GM23338 (cell line): ENCODE measurements at regions not wholly inside any gene's neighbourhood (a gene's known extent, or its start where the extent isn't known, plus 50 kb on each side); places are given as distances from the start of the nearest gene placed in this dataset.

Experiments used
- ATAC-seq: fragments of 200-7000 bp; cut with Tn5 transposase; 3 replicates; pipeline ENCODE4 v1.9.1; 2020
- DNase-seq: peaks from one replicate; pipeline ENCODE4 v3.0.0-alpha.2; 2015; ENCODE audit warnings: low spot score
- H2AFZ ChIP-seq: fragments of 200-600 bp; sonication (generic); 2 replicates; pipeline ENCODE4 v1.8.0; 2016; ENCODE audit warnings: antibody characterized with exemption, mild to moderate bottlenecking, moderate library complexity
- H3F3A ChIP-seq: fragments of 200-600 bp; sonication (generic); replicated peaks from 2 replicates; pipeline ENCODE4 v1.8.0; 2017; ENCODE audit warnings: antibody characterized with exemption, mixed run types, low read depth
- H3K27ac ChIP-seq: fragments of 200-600 bp; sonication (generic); 2 replicates; pipeline ENCODE4 v1.6.1; 2016; ENCODE audit warnings: low read depth
- H3K27me3 ChIP-seq: fragments of 200-600 bp; sonication (generic); 2 replicates; pipeline ENCODE4 v1.8.0; 2016; ENCODE audit warnings: mild to moderate bottlenecking, mixed run types, moderate library complexity; ENCODE audit not compliant: insufficient read depth
- H3K36me3 ChIP-seq: fragments of 200-600 bp; sonication (generic); 2 replicates; pipeline ENCODE4 v1.8.0; 2016; ENCODE audit warnings: mild to moderate bottlenecking; ENCODE audit not compliant: insufficient read depth
- H3K4me1 ChIP-seq: fragments of 200-600 bp; sonication (generic); 2 replicates; pipeline ENCODE4 v1.8.0; 2016; ENCODE audit warnings: mild to moderate bottlenecking, moderate library complexity; ENCODE audit not compliant: insufficient read depth
- H3K4me2 ChIP-seq: fragments of 200-600 bp; sonication (generic); 2 replicates; pipeline ENCODE4 v1.7.1; 2017; ENCODE audit warnings: mixed run types
- H3K4me3 ChIP-seq: fragments of 200-600 bp; sonication (generic); 2 replicates; pipeline ENCODE4 v1.6.1; 2016; ENCODE audit warnings: mixed run types
- H3K79me2 ChIP-seq: fragments of 200-600 bp; sonication (generic); replicated peaks from 2 replicates; pipeline ENCODE4 v1.8.0; 2017; ENCODE audit warnings: mild to moderate bottlenecking; ENCODE audit not compliant: insufficient read depth
- H3K9me2 ChIP-seq: fragments of 200-600 bp; sonication (generic); 2 replicates; pipeline ENCODE4 v1.8.0; 2017; ENCODE audit not compliant: insufficient read depth
- H4K20me1 ChIP-seq: fragments of 200-600 bp; sonication (generic); replicated peaks from 2 replicates; pipeline ENCODE4 v1.8.0; 2017; ENCODE audit warnings: mild to moderate bottlenecking; ENCODE audit not compliant: insufficient read depth
- H3K27ac Mint-ChIP-seq: 2 replicates; pipeline ENCODE4 v1.8.0; 2020; ENCODE audit warnings: inconsistent platforms, mild to moderate bottlenecking, moderate library complexity, mixed read lengths
- H3K27me3 Mint-ChIP-seq: 3 replicates; pipeline ENCODE4 v1.8.0; 2022; ENCODE audit warnings: low read depth, mild to moderate bottlenecking, moderate library complexity, mixed read lengths, inconsistent platforms; ENCODE audit not compliant: insufficient read depth, poor library complexity
- H3K36me3 Mint-ChIP-seq: 3 replicates; pipeline ENCODE4 v1.8.0; 2021; ENCODE audit warnings: low read depth, mild to moderate bottlenecking, inconsistent platforms, moderate library complexity, mixed read lengths
- H3K4me1 Mint-ChIP-seq: 3 replicates; pipeline ENCODE4 v1.8.0; 2020; ENCODE audit warnings: mild to moderate bottlenecking, inconsistent platforms, mixed read lengths
- H3K4me3 Mint-ChIP-seq: 3 replicates; pipeline ENCODE4 v1.8.0; 2021; ENCODE audit warnings: moderate library complexity, mild to moderate bottlenecking, inconsistent platforms, mixed read lengths
- H3K9me3 Mint-ChIP-seq: 3 replicates; pipeline ENCODE4 v1.8.0; 2020; ENCODE audit warnings: moderate library complexity, mild to moderate bottlenecking, inconsistent platforms, mixed read lengths
- CREB1 ChIP-seq: fragments of 250-450 bp; sonication (Bioruptor Pico); IDR thresholded peaks from 2 replicates; pipeline ENCODE4 v1.5.0; 2020; ENCODE audit warnings: low read depth, mild to moderate bottlenecking, moderate library complexity
- EZH2 ChIP-seq: fragments of 200-600 bp; sonication (generic); IDR thresholded peaks from one replicate; pipeline ENCODE4 v1.8.0; 2017; ENCODE audit warnings: antibody characterized with exemption, mild to moderate bottlenecking, low read depth; ENCODE audit not compliant: unreplicated experiment
- EZH2phosphoT487 ChIP-seq: fragments of 200-600 bp; sonication (generic); IDR thresholded peaks from one replicate; pipeline ENCODE4 v1.8.1; 2018; ENCODE audit warnings: antibody characterized with exemption; ENCODE audit not compliant: unreplicated experiment
- JUNB ChIP-seq: IDR thresholded peaks from one replicate; pipeline ENCODE4 v1.6.1; 2016; ENCODE audit warnings: antibody characterized with exemption; ENCODE audit not compliant: unreplicated experiment
- NANOG ChIP-seq: IDR thresholded peaks from 2 replicates; pipeline ENCODE4 v1.6.1; 2016; ENCODE audit warnings: antibody characterized with exemption, borderline replicate concordance
- POLR2AphosphoS5 ChIP-seq: IDR thresholded peaks from 2 replicates; pipeline ENCODE4 v1.6.1; 2016; ENCODE audit warnings: antibody characterized with exemption, low read depth
- STAT1 ChIP-seq: IDR thresholded peaks from one replicate; pipeline ENCODE4 v1.6.1; 2016; ENCODE audit warnings: antibody characterized with exemption; ENCODE audit not compliant: unreplicated experiment
- ZNF114 ChIP-seq: fragments of 250-450 bp; sonication (Bioruptor Pico); IDR thresholded peaks from 2 replicates; pipeline ENCODE4 v1.5.0; 2020; ENCODE audit warnings: mild to moderate bottlenecking, moderate library complexity
- ZNF331 ChIP-seq: fragments of 250-450 bp; sonication (Bioruptor Pico); IDR thresholded peaks from 2 replicates; pipeline ENCODE4 v1.5.0; 2020; ENCODE audit warnings: low read depth, mild to moderate bottlenecking, moderate library complexity
- TF ChIP-seq, protein P1 (sequence below): fragments of 250-450 bp; sonication (Bioruptor Pico); IDR thresholded peaks from 2 replicates; pipeline ENCODE4 v1.5.0; 2020; ENCODE audit warnings: mild to moderate bottlenecking, moderate library complexity
- TF ChIP-seq, protein P2 (sequence below): IDR thresholded peaks from 2 replicates; pipeline ENCODE4 v1.6.1; 2016; ENCODE audit warnings: antibody characterized with exemption
- TF ChIP-seq, protein P3 (sequence below), 2 experiments: fragments of 200-600 bp in 1 of 2; sonication (generic) in 1 of 2; conservative IDR thresholded peaks; 2 replicates each; pipeline versions ENCODE4 v1.5.1 to v1.6.1; 2016 to 2017; ENCODE audit warnings: antibody characterized with exemption in 2 of 2, low read depth in 2 of 2, mild to moderate bottlenecking in 2 of 2, moderate library complexity in 1 of 2
- TF ChIP-seq, protein P4 (sequence below): IDR thresholded peaks from one replicate; pipeline ENCODE4 v1.6.1; 2018; ENCODE audit warnings: antibody characterized with exemption; ENCODE audit not compliant: unreplicated experiment

DNA sequence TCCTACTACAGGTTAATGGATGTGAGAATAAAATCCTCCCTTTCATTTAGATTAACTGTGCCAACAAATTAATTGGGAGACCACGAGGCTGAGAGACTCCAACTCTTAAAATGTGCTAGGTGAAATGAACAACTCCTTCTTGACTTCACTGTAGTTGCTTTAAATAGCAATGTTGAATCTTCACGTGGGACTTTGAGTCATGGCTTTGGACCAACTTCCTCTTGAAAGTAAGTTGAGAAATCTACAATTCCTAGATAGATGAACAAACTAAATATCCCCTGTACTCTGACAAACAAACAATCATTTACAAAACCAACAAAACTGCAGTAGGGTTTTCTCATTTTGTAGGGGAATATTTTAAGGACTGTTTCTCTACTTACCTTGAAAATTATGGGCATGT is 291.9 kb upstream of the SPRED2 start:
- H3K4me2 ChIP-seq, result no peak overlapping the region
- no peak overlapping the region for H3K4me3 Mint-ChIP-seq
- TF ChIP-seq, protein P1, sequence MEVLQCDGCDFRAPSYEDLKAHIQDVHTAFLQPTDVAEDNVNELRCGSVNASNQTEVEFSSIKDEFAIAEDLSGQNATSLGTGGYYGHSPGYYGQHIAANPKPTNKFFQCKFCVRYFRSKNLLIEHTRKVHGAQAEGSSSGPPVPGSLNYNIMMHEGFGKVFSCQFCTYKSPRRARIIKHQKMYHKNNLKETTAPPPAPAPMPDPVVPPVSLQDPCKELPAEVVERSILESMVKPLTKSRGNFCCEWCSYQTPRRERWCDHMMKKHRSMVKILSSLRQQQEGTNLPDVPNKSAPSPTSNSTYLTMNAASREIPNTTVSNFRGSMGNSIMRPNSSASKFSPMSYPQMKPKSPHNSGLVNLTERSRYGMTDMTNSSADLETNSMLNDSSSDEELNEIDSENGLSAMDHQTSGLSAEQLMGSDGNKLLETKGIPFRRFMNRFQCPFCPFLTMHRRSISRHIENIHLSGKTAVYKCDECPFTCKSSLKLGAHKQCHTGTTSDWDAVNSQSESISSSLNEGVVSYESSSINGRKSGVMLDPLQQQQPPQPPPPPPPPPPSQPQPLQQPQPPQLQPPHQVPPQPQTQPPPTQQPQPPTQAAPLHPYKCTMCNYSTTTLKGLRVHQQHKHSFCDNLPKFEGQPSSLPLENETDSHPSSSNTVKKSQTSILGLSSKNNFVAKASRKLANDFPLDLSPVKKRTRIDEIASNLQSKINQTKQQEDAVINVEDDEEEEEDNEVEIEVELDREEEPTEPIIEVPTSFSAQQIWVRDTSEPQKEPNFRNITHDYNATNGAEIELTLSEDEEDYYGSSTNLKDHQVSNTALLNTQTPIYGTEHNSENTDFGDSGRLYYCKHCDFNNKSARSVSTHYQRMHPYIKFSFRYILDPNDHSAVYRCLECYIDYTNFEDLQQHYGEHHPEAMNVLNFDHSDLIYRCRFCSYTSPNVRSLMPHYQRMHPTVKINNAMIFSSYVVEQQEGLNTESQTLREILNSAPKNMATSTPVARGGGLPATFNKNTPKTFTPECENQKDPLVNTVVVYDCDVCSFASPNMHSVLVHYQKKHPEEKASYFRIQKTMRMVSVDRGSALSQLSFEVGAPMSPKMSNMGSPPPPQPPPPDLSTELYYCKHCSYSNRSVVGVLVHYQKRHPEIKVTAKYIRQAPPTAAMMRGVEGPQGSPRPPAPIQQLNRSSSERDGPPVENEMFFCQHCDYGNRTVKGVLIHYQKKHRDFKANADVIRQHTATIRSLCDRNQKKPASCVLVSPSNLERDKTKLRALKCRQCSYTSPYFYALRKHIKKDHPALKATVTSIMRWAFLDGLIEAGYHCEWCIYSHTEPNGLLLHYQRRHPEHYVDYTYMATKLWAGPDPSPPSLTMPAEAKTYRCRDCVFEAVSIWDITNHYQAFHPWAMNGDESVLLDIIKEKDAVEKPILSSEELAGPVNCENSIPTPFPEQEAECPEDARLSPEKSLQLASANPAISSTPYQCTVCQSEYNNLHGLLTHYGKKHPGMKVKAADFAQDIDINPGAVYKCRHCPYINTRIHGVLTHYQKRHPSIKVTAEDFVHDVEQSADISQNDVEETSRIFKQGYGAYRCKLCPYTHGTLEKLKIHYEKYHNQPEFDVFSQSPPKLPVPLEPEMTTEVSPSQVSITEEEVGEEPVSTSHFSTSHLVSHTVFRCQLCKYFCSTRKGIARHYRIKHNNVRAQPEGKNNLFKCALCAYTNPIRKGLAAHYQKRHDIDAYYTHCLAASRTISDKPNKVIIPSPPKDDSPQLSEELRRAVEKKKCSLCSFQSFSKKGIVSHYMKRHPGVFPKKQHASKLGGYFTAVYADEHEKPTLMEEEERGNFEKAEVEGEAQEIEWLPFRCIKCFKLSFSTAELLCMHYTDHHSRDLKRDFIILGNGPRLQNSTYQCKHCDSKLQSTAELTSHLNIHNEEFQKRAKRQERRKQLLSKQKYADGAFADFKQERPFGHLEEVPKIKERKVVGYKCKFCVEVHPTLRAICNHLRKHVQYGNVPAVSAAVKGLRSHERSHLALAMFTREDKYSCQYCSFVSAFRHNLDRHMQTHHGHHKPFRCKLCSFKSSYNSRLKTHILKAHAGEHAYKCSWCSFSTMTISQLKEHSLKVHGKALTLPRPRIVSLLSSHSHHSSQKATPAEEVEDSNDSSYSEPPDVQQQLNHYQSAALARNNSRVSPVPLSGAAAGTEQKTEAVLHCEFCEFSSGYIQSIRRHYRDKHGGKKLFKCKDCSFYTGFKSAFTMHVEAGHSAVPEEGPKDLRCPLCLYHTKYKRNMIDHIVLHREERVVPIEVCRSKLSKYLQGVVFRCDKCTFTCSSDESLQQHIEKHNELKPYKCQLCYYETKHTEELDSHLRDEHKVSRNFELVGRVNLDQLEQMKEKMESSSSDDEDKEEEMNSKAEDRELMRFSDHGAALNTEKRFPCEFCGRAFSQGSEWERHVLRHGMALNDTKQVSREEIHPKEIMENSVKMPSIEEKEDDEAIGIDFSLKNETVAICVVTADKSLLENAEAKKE, result no peak
- no peak for TF ChIP-seq STAT1
- no peak for TF ChIP-seq CREB1 (CRISPR knock-in tag)
- TF ChIP-seq ZNF114, result no peak
- TF ChIP-seq, protein P2, sequence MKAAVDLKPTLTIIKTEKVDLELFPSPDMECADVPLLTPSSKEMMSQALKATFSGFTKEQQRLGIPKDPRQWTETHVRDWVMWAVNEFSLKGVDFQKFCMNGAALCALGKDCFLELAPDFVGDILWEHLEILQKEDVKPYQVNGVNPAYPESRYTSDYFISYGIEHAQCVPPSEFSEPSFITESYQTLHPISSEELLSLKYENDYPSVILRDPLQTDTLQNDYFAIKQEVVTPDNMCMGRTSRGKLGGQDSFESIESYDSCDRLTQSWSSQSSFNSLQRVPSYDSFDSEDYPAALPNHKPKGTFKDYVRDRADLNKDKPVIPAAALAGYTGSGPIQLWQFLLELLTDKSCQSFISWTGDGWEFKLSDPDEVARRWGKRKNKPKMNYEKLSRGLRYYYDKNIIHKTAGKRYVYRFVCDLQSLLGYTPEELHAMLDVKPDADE, result no peak
- TF ChIP-seq EZH2, result no peak
- TF ChIP-seq ZNF331 (CRISPR knock-in tag), result no peak
- TF ChIP-seq, protein P3, sequence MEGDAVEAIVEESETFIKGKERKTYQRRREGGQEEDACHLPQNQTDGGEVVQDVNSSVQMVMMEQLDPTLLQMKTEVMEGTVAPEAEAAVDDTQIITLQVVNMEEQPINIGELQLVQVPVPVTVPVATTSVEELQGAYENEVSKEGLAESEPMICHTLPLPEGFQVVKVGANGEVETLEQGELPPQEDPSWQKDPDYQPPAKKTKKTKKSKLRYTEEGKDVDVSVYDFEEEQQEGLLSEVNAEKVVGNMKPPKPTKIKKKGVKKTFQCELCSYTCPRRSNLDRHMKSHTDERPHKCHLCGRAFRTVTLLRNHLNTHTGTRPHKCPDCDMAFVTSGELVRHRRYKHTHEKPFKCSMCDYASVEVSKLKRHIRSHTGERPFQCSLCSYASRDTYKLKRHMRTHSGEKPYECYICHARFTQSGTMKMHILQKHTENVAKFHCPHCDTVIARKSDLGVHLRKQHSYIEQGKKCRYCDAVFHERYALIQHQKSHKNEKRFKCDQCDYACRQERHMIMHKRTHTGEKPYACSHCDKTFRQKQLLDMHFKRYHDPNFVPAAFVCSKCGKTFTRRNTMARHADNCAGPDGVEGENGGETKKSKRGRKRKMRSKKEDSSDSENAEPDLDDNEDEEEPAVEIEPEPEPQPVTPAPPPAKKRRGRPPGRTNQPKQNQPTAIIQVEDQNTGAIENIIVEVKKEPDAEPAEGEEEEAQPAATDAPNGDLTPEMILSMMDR (conservative IDR thresholded peaks at IDR 0.05; ENCODE audit: low read depth in 2 of 2), result no peak
- TF ChIP-seq, protein P4, sequence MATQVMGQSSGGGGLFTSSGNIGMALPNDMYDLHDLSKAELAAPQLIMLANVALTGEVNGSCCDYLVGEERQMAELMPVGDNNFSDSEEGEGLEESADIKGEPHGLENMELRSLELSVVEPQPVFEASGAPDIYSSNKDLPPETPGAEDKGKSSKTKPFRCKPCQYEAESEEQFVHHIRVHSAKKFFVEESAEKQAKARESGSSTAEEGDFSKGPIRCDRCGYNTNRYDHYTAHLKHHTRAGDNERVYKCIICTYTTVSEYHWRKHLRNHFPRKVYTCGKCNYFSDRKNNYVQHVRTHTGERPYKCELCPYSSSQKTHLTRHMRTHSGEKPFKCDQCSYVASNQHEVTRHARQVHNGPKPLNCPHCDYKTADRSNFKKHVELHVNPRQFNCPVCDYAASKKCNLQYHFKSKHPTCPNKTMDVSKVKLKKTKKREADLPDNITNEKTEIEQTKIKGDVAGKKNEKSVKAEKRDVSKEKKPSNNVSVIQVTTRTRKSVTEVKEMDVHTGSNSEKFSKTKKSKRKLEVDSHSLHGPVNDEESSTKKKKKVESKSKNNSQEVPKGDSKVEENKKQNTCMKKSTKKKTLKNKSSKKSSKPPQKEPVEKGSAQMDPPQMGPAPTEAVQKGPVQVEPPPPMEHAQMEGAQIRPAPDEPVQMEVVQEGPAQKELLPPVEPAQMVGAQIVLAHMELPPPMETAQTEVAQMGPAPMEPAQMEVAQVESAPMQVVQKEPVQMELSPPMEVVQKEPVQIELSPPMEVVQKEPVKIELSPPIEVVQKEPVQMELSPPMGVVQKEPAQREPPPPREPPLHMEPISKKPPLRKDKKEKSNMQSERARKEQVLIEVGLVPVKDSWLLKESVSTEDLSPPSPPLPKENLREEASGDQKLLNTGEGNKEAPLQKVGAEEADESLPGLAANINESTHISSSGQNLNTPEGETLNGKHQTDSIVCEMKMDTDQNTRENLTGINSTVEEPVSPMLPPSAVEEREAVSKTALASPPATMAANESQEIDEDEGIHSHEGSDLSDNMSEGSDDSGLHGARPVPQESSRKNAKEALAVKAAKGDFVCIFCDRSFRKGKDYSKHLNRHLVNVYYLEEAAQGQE, result no peak
- TF ChIP-seq NANOG, result no peak
- no peak for TF ChIP-seq POLR2AphosphoS5
- TF ChIP-seq EZH2phosphoT487, result no peak
- no peak for TF ChIP-seq JUNB
- no peak for ATAC-seq
- H3K79me2 ChIP-seq, result no peaks in the 10 kb centered on the region
- peaks cover 5% of the 10 kb centered on the region; the same call in 1 of the 2 replicates for H3K36me3 ChIP-seq
- H2AFZ ChIP-seq, result no peak overlapping the region; the same call in 1 of the 2 replicates
- H3K27me3 Mint-ChIP-seq, result no peaks in the 10 kb centered on the region
- H3K4me1 ChIP-seq, result 0 out of 2 replicates have a peak, but pooled peaks cover 5% of the 10 kb centered on the region
- peaks cover 17% of the 10 kb centered on the region; the same call in 2 of the 3 replicates for H3K4me1 Mint-ChIP-seq
- H4K20me1 ChIP-seq, result no peaks in the 10 kb centered on the region
- no peak for DNase-seq
- no peaks in the 10 kb centered on the region; the same call in 2 of the 3 replicates for H3K36me3 Mint-ChIP-seq
- no peaks in the 10 kb centered on the region for H3F3A ChIP-seq
- no peak overlapping the region for H3K27ac Mint-ChIP-seq
- peaks cover 21% of the 10 kb centered on the region for H3K9me2 ChIP-seq
- peaks cover 6% of the 10 kb centered on the region; the same call in 2 of the 3 replicates for H3K9me3 Mint-ChIP-seq
- H3K27me3 ChIP-seq, result no peaks in the 10 kb centered on the region
- H3K27ac ChIP-seq, result no peak overlapping the region
- no peak overlapping the region for H3K4me3 ChIP-seq
